ENCODE measurements at regions not wholly inside any gene's neighbourhood (a gene's known extent, or its start where the extent isn't known, plus 50 kb on each side); places are given as distances from the start of the nearest gene placed in this dataset.

DNA sequence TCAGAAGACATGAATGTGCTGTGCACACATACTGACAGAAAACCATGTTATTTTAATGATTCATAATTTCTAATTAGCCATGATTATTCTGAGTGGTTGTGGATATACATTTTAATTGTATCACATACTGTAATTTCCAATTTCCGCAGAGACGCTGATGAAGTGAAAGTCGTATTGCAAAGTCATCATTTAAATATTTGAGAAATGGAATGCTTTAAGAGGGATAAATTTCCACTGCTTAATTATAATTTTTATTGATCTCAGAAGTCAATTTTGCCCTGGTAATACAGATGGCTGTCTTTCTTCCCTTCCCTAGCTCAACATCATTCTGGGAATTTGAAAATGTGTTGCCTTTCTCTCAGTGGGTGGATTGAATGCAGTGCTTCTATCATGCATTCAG, 819.3 kb downstream of the ROBO2 start:
- Histone ChIP-seq H3K9me3 (ENCODE audit: insufficient read depth, low read depth, low read length) (no peaks in the 10 kb centered on the region), H3K4me1 (ENCODE audit: insufficient read depth, low read length) (no peaks in the 10 kb centered on the region), H3K4me3 (ENCODE audit: low read length) (no peak overlapping the region), H3K9ac (ENCODE audit: low read depth, low read length) (no peak overlapping the region), H3K27ac (ENCODE audit: low read depth, low read length) (no peak overlapping the region), H3K36me3 (ENCODE audit: insufficient read depth, low read length) (no peaks in the 10 kb centered on the region), H3K27me3 (ENCODE audit: insufficient read depth, low read length) (no peaks in the 10 kb centered on the region)
- no CpG with 5 or more reads among the region's 3 CpGs for WGBS

DNA sequence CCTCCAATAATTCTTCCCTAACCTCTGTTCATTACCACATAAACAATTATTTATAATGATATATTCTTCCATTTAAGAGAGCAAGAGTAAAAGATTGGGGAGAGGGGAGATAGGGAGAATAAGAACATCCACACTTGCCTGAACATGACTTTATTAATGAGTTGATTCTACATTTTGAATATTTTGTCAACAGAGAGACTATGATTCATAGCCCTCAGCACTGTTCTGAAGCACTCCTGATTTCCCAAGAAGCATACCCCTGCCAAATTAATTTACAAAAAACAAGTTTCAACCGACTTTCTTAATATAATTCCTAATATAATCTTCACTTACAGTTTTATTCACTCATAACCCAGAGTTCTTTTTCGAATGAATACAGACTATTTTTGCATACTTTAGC, 828.8 kb downstream of the ROBO2 start:
- Histone ChIP-seq H3K4me3 (ENCODE audit: low read length) (no peak overlapping the region), H3K4me1 (ENCODE audit: insufficient read depth, low read length) (no peaks in the 10 kb centered on the region), H3K27me3 (ENCODE audit: insufficient read depth, low read length) (no peaks in the 10 kb centered on the region), H3K9me3 (ENCODE audit: insufficient read depth, low read depth, low read length) (no peaks in the 10 kb centered on the region), H3K27ac (ENCODE audit: low read depth, low read length) (no peak overlapping the region), H3K36me3 (ENCODE audit: insufficient read depth, low read length) (no peaks in the 10 kb centered on the region), H3K9ac (ENCODE audit: low read depth, low read length) (no peak overlapping the region)
- 94% methylated on average over 2 of the region's 2 CpGs for WGBS

DNA sequence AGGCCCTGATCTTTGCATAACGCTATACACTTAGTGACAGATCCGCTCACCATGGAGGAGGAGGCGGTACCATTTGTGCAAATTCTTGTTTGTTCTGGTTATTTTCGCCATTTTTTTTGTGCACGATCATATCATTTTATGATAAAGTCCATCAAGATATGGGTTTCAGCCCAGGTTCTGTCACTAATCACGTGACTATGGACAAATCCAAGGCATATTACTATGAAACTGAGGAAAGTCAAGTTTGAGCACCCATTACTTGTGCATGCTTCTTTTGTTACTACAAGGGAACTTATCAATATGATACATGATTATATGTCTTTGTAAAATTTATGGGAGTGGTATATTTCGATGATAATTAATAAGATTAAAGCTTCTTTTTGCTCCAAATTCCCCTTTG, 829.5 kb downstream of the ROBO2 start:
- Histone ChIP-seq H3K36me3 (ENCODE audit: insufficient read depth, low read length) (no peaks in the 10 kb centered on the region), H3K9me3 (ENCODE audit: insufficient read depth, low read depth, low read length) (no peaks in the 10 kb centered on the region), H3K4me3 (ENCODE audit: low read length) (no peak overlapping the region), H3K4me1 (ENCODE audit: insufficient read depth, low read length) (no peaks in the 10 kb centered on the region), H3K9ac (ENCODE audit: low read depth, low read length) (no peak overlapping the region), H3K27me3 (ENCODE audit: insufficient read depth, low read length) (no peaks in the 10 kb centered on the region), H3K27ac (ENCODE audit: low read depth, low read length) (no peak overlapping the region)
- WGBS: 96% methylated on average over 6 of the region's 7 CpGs

DNA sequence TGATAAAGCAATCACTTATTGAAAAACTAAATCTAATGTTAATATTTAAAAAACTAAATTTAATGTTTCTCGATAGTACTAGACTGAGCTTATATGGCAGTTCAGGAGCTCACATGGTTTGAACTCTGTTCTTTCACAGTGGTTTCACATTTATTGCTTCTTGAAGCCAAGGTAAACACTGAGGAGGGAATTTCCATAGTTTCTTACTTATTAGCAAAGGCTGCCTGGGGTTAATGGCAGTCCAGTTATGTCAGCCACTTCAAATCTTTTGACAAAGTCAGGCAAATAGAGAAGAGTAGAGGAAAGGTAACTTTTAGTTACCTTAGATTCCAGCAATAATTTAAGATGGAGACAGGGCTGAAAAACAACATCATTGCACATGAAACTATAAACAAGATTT, 831.5 kb downstream of the ROBO2 start:
- Histone ChIP-seq H3K9ac (ENCODE audit: low read depth, low read length) (no peak overlapping the region), H3K27me3 (ENCODE audit: insufficient read depth, low read length) (no peaks in the 10 kb centered on the region), H3K27ac (ENCODE audit: low read depth, low read length) (no peak overlapping the region), H3K9me3 (ENCODE audit: insufficient read depth, low read depth, low read length) (no peaks in the 10 kb centered on the region), H3K36me3 (ENCODE audit: insufficient read depth, low read length) (no peaks in the 10 kb centered on the region), H3K4me3 (ENCODE audit: low read length) (no peak overlapping the region), H3K4me1 (ENCODE audit: insufficient read depth, low read length) (no peaks in the 10 kb centered on the region)
- WGBS: 100% methylated on average over 1 of the region's 1 CpG

DNA sequence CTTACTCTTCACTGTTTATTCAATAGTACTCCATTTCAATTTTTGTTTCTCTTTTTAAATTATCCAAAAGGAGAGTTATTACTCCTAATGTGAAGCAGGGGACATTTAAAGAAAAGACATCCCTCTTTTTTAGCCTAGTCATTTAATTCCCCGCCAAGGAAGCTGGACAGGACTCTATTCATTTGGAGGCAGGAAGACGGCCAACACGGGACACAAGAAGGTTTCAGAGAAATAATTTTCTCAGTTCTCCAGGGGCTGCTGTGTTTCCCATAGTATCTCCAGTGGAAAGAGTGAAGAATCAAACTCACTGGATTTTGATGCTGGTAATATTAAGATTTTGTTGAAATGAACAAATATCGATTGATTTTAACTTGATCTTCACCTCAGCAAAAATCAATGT, 833.7 kb downstream of the ROBO2 start:
- no peak overlapping the region for H3K4me3 ChIP-seq (ENCODE audit: low read length)
- H3K27me3 ChIP-seq (ENCODE audit: insufficient read depth, low read length): no peaks in the 10 kb centered on the region
- no peaks in the 10 kb centered on the region for H3K4me1 ChIP-seq (ENCODE audit: insufficient read depth, low read length)
- 98% methylated on average over 4 of the region's 4 CpGs for WGBS
- H3K27ac ChIP-seq (ENCODE audit: low read depth, low read length): no peak overlapping the region
- no peak overlapping the region for H3K9ac ChIP-seq (ENCODE audit: low read depth, low read length)
- H3K36me3 ChIP-seq (ENCODE audit: insufficient read depth, low read length): no peaks in the 10 kb centered on the region
- H3K9me3 ChIP-seq (ENCODE audit: insufficient read depth, low read depth, low read length): no peaks in the 10 kb centered on the region

DNA sequence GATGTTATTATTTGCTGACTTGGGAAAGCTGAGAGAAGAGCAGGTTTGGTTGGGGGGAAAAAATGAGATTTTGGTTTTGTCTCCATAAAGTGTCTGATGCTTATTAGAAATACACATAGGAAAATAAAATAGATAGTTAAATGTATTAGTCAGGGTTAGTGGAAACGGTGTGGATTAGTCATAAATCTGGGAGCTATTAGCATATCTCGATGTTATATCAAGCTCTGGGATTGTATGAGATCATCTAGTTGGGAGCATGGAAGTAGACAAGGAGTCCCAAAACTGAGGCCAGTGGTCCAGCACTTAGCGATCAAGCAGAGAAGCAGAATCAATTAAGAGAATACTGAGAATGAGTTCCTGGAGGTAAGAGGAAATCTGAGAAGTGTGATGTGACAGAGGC, 845.5 kb downstream of the ROBO2 start:
- Histone ChIP-seq H3K4me3 (ENCODE audit: low read length) (no peak overlapping the region), H3K4me1 (ENCODE audit: insufficient read depth, low read length) (no peaks in the 10 kb centered on the region), H3K27ac (ENCODE audit: low read depth, low read length) (no peak overlapping the region), H3K27me3 (ENCODE audit: insufficient read depth, low read length) (no peaks in the 10 kb centered on the region), H3K36me3 (ENCODE audit: insufficient read depth, low read length) (no peaks in the 10 kb centered on the region), H3K9me3 (ENCODE audit: insufficient read depth, low read depth, low read length) (no peaks in the 10 kb centered on the region), H3K9ac (ENCODE audit: low read depth, low read length) (no peak overlapping the region)
- WGBS: 94% methylated on average over 3 of the region's 3 CpGs

DNA sequence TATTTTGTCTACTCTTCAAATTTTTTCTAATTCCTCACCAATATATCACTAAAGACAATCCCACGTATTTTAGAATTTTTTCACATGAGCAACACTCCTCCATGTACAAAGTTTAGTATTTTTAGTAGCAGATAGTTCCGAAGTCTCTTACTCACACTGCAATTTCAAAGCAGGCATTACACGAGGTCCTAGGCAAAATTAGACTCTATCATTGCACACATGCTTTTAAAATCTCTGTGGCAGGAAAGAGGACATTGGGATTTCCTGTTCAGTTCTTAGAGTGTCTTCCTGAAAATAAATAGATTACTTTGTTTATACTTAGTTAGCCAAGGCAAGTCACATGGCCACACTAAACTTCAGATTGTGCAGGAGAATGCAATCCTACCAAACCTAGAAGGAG, 847.7 kb downstream of the ROBO2 start:
- no peak overlapping the region for H3K4me3 ChIP-seq (ENCODE audit: low read length)
- no peaks in the 10 kb centered on the region for H3K36me3 ChIP-seq (ENCODE audit: insufficient read depth, low read length)
- no peaks in the 10 kb centered on the region for H3K27me3 ChIP-seq (ENCODE audit: insufficient read depth, low read length)
- no peak overlapping the region for H3K27ac ChIP-seq (ENCODE audit: low read depth, low read length)
- 82% methylated on average over 3 of the region's 3 CpGs for WGBS
- H3K9ac ChIP-seq (ENCODE audit: low read depth, low read length): no peak overlapping the region
- H3K9me3 ChIP-seq (ENCODE audit: insufficient read depth, low read depth, low read length): no peaks in the 10 kb centered on the region
- no peaks in the 10 kb centered on the region for H3K4me1 ChIP-seq (ENCODE audit: insufficient read depth, low read length)

DNA sequence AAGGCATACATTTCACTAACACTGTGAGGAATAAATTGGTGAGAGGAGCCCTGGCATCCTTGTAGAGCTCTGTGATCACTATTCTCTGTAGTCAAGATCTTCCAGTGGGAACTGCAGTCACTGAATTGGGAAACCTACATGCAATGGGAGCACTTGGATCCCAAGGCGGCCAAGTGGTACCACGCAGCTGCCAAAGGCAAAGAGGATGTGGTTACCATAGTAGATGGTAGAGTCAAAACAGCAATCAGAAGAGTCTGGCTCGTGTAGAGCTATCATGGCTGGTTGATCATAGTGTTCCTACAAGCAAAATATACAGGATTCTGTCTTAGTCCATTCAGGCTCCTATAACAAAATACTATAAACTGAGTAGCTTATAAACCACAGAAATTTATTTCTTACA, 849.7 kb downstream of the ROBO2 start:
- Histone ChIP-seq H3K36me3 (ENCODE audit: insufficient read depth, low read length) (no peaks in the 10 kb centered on the region), H3K27ac (ENCODE audit: low read depth, low read length) (no peak overlapping the region), H3K27me3 (ENCODE audit: insufficient read depth, low read length) (no peaks in the 10 kb centered on the region), H3K4me1 (ENCODE audit: insufficient read depth, low read length) (no peaks in the 10 kb centered on the region), H3K9me3 (ENCODE audit: insufficient read depth, low read depth, low read length) (no peaks in the 10 kb centered on the region), H3K9ac (ENCODE audit: low read depth, low read length) (no peak overlapping the region), H3K4me3 (ENCODE audit: low read length) (no peak overlapping the region)
- 84% methylated on average over 3 of the region's 3 CpGs for WGBS

DNA sequence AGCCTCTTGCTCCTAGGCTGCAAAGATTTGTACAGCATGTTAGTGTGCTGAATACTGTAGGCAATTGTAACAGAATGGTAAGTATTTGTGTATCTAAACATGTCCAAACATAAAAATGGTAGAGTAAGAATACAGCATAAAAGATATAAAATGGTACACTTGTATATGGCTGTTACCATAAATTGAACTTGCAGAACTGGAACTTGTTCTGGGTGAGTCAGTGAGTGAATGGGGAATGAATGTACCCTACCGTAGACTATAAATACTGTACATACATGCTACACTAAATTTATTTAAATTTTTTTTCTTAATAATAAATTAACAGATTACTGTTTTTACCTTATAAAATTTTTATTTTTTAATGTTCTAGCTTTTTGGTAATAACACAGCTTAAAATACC, 858.7 kb downstream of the ROBO2 start:
- Histone ChIP-seq H3K4me1 (ENCODE audit: insufficient read depth, low read length) (no peaks in the 10 kb centered on the region), H3K9me3 (ENCODE audit: insufficient read depth, low read depth, low read length) (peaks cover 5% of the 10 kb centered on the region; the same call in 1 of the 2 replicates), H3K9ac (ENCODE audit: low read depth, low read length) (no peak overlapping the region), H3K36me3 (ENCODE audit: insufficient read depth, low read length) (no peaks in the 10 kb centered on the region), H3K4me3 (ENCODE audit: low read length) (no peak overlapping the region), H3K27me3 (ENCODE audit: insufficient read depth, low read length) (no peaks in the 10 kb centered on the region), H3K27ac (ENCODE audit: low read depth, low read length) (no peak overlapping the region)
- WGBS: no CpG with 5 or more reads among the region's 1 CpG

DNA sequence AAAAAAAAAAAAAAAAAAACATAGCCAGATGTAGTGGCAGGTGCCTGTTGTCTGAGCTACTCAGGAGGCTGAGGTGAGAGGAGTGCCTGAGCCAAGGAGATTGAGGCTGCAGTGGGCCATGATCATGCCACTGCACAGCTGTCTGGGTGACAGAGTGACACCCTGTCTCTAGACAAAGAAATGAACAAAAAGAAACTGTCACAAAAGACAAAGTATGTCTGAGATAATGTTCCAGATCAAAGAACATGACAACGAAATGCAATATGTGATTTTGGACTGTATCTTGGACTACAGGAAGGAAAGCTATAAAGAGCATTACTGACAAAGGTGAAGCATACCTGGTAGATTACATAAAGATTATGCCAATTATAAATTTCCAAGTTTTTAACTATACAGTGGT, 862.8 kb downstream of the ROBO2 start:
- no peak overlapping the region for H3K27ac ChIP-seq (ENCODE audit: low read depth, low read length)
- H3K27me3 ChIP-seq (ENCODE audit: insufficient read depth, low read length): no peaks in the 10 kb centered on the region
- no peaks in the 10 kb centered on the region for H3K9me3 ChIP-seq (ENCODE audit: insufficient read depth, low read depth, low read length)
- H3K9ac ChIP-seq (ENCODE audit: low read depth, low read length): no peak overlapping the region
- no peak overlapping the region for H3K4me3 ChIP-seq (ENCODE audit: low read length)
- WGBS: 98% methylated on average over 1 of the region's 1 CpG
- H3K4me1 ChIP-seq (ENCODE audit: insufficient read depth, low read length): no peaks in the 10 kb centered on the region
- H3K36me3 ChIP-seq (ENCODE audit: insufficient read depth, low read length): no peaks in the 10 kb centered on the region

DNA sequence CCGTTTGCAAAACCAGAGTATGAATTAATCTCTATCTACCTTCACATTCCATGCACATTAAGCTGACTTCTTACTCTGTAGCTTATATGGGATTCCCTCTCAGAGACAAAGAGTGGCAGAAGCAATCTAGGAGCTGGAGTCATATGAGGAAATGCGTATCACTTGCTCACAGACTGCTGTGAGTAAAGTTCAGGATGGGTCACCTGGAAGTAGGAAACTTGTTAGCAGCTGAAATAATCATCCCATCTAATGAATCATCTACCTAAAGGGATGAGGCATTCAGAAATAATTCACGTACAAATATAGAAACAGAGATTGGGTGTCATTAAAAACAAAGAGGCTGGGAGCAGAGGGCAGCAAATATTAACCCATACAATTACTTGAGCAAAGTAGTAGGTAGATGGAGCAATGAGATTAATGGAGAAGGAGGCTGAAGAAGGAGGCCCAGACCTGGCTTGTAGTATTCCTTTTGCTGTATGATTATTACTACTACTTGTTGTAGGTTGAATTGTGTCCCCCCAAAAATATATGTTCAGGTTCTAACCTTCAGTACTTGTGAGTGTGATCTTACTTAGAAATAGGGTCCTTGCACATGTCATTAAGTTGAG, 866.3 kb downstream of the ROBO2 start:
- 92% methylated on average over 3 of the region's 3 CpGs for WGBS
- Histone ChIP-seq H3K27ac (ENCODE audit: low read depth, low read length) (no peak overlapping the region), H3K9ac (ENCODE audit: low read depth, low read length) (no peak overlapping the region)

DNA sequence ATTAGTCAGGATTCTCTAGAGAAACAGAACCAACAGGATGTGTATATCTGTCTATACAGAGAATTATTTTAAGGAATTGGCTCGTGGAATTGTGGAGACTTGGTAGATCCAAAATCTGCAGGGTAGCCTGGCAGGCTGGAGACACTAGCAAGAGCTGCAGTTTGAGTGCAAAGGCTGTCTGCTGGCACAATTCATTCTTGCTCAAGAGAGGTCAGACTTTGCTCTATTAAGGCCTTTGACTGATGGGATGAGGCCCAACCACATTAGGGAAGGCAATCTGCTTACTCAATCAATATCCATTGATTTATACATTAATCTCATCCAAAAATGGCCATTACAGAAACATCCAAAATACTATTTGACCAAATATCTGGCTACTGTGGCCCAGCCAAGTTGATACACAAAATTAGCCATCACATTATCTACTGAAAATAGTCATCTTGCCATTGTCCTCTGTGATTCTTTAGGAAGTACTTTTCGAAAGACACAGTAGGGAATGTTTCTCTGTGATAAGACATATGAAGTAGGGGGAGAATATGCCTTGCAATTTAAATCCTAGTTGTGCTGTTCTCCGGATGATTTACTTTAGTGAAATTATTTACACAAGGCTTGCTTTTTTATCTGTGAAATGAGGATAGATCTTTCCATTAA, 873.8 kb downstream of the ROBO2 start:
- Histone ChIP-seq H3K4me1 (ENCODE audit: insufficient read depth, low read length) (peaks cover 14% of the 10 kb centered on the region; the same call in 1 of the 2 replicates), H3K9me3 (ENCODE audit: insufficient read depth, low read depth, low read length) (peaks cover under 1% of the 10 kb centered on the region), H3K9ac (ENCODE audit: low read depth, low read length) (no peak overlapping the region), H3K27ac (ENCODE audit: low read depth, low read length) (no peak overlapping the region), H3K36me3 (ENCODE audit: insufficient read depth, low read length) (no peaks in the 10 kb centered on the region), H3K27me3 (ENCODE audit: insufficient read depth, low read length) (no peaks in the 10 kb centered on the region), H3K4me3 (ENCODE audit: low read length) (no peak overlapping the region)
- 94% methylated on average over 3 of the region's 3 CpGs for WGBS

More for the DNA sequence above, 866.3 kb downstream of the ROBO2 start:
- Histone ChIP-seq H3K4me1 (ENCODE audit: insufficient read depth, low read length) (no peaks in the 10 kb centered on the region), H3K9me3 (ENCODE audit: insufficient read depth, low read depth, low read length) (no peaks in the 10 kb centered on the region), H3K4me3 (ENCODE audit: low read length) (no peak overlapping the region), H3K27me3 (ENCODE audit: insufficient read depth, low read length) (no peaks in the 10 kb centered on the region), H3K36me3 (ENCODE audit: insufficient read depth, low read length) (no peaks in the 10 kb centered on the region)
